ENCODE measurements at regions not wholly inside any gene's neighbourhood (a gene's known extent, or its start where the extent isn't known, plus 50 kb on each side); places are given as distances from the start of the nearest gene placed in this dataset.

- no peak for DNase-seq (ENCODE audit: low read depth)
These were observed 69.7 kb upstream of the CAB39 start for GRCh38 chr2:230642966-230643365.

GRCh38 chr2:230643576-230644291 is 68.9 kb upstream of the CAB39 start:
- DNase-seq (ENCODE audit: low read depth), result no peak

GRCh38 chr2:230644356-230644935 is 68.2 kb upstream of the CAB39 start:
- DNase-seq (ENCODE audit: low read depth), result no peak

- DNase-seq (ENCODE audit: low read depth), result no peak
These were observed 64.3 kb upstream of the CAB39 start for GRCh38 chr2:230648356-230648755.

- no peak for DNase-seq (ENCODE audit: low read depth)
These were observed 62.0 kb upstream of the CAB39 start for GRCh38 chr2:230650585-230651137.

GRCh38 chr2:230654057-230654456 is 58.6 kb upstream of the CAB39 start:
- DNase-seq (ENCODE audit: low read depth), result no peak

GRCh38 chr2:230657462-230657861 is 55.2 kb upstream of the CAB39 start:
- no peak for DNase-seq (ENCODE audit: low read depth)

GRCh38 chr2:230657906-230658305 is 54.7 kb upstream of the CAB39 start:
- DNase-seq (ENCODE audit: low read depth), result no peak

- no peak for DNase-seq (ENCODE audit: low read depth)
These were observed 54.1 kb upstream of the CAB39 start for GRCh38 chr2:230658577-230658876.

- DNase-seq (ENCODE audit: low read depth), result no peak
These were observed 53.6 kb upstream of the CAB39 start for GRCh38 chr2:230658877-230659652.

GRCh38 chr2:230660294-230661060 is 52.2 kb upstream of the CAB39 start:
- DNase-seq (ENCODE audit: low read depth), result no peak

GRCh38 chr2:230661072-230661957 is 51.3 kb upstream of the CAB39 start:
- no peak for DNase-seq (ENCODE audit: low read depth)
